ENCODE measurements at regions not wholly inside any gene's neighbourhood (a gene's known extent, or its start where the extent isn't known, plus 50 kb on each side); places are given as distances from the start of the nearest gene placed in this dataset.

DNA sequence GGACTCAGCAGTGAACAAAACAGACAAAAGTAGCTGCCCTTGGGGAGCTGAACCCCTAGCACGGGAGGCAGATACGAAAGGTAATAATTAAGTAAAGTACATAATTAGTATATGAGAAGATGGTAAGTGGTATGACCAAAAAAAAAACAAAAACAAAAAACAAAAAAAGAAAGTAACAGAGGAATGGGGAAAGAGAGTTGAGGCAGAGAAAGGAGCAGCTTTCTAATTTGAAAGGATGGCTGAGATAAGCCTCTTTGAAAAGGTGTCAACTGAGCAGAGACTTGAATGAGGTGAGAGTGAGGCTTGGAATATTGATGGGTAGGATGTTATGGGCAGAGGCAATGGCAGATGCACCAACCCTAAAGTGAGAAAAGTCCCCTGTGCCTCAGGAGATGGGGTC, 69.7 kb downstream of the CARTPT start:
- TF ChIP-seq, protein P1, sequence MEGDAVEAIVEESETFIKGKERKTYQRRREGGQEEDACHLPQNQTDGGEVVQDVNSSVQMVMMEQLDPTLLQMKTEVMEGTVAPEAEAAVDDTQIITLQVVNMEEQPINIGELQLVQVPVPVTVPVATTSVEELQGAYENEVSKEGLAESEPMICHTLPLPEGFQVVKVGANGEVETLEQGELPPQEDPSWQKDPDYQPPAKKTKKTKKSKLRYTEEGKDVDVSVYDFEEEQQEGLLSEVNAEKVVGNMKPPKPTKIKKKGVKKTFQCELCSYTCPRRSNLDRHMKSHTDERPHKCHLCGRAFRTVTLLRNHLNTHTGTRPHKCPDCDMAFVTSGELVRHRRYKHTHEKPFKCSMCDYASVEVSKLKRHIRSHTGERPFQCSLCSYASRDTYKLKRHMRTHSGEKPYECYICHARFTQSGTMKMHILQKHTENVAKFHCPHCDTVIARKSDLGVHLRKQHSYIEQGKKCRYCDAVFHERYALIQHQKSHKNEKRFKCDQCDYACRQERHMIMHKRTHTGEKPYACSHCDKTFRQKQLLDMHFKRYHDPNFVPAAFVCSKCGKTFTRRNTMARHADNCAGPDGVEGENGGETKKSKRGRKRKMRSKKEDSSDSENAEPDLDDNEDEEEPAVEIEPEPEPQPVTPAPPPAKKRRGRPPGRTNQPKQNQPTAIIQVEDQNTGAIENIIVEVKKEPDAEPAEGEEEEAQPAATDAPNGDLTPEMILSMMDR (conservative IDR thresholded peaks at IDR 0.05): no peak
- TF ChIP-seq ZFX (IDR thresholded peaks at IDR 0.05): no peak

Measured in C4-2B (cell line).